Stimulated activated naive CD8-positive, alpha-beta T cell treated with anti-CD3 and anti-CD28 coated beads, Interleukin-15, Interleukin-2, amounts not matched to agents 100 ng/mL and 50 ng/mL, for 24 hours (primary cell): ENCODE measurements at regions not wholly inside any gene's neighbourhood (a gene's known extent, or its start where the extent isn't known, plus 50 kb on each side); places are given as distances from the start of the nearest gene placed in this dataset.
"Not testable (repeated sequence)": the region's sequence is repeated elsewhere in the genome, so short reads cannot be mapped to it uniquely, and the experiment has no call there.

Experiments
- H3K27ac Mint-ChIP-seq: one replicate; pipeline ENCODE4 v1.8.0; 2021; ENCODE audit warnings: mild to moderate bottlenecking, mixed read lengths
- H3K27me3 Mint-ChIP-seq: one replicate; pipeline ENCODE4 v1.8.0; 2021; ENCODE audit warnings: mixed read lengths
- H3K36me3 Mint-ChIP-seq: one replicate; pipeline ENCODE4 v1.8.0; 2021; ENCODE audit warnings: low read depth, mixed read lengths
- H3K4me1 Mint-ChIP-seq: one replicate; pipeline ENCODE4 v1.8.0; 2021; ENCODE audit warnings: low read depth, mixed read lengths
- H3K4me3 Mint-ChIP-seq: one replicate; pipeline ENCODE4 v1.8.0; 2021; ENCODE audit warnings: mild to moderate bottlenecking, mixed read lengths
- H3K9me3 Mint-ChIP-seq: one replicate; pipeline ENCODE4 v1.8.0; 2021; ENCODE audit warnings: mixed read lengths

DNA sequence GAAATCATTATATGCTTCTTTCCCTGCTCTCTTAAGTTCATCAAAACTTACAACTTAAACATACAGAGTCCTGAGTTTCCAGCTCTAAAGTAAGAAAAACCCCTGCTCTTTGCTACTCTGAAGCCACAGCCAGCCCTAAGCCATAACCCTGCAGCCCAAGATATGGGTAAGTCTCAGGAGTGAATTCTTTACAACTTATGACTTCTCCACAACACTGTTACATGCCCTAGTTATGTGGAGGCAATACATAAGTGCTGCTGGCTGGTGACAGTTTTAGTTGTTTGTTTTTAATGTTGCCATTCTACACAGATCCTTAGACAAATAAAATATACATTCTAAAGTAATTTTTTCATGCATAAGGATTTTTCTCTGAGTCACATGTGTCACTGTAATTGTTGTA is 100.2 kb downstream of the FBXO8 start:
- Mint-ChIP-seq H3K27ac (no peak overlapping the region), H3K9me3 (no peaks in the 10 kb centered on the region), H3K36me3 (no peaks in the 10 kb centered on the region), H3K27me3 (peaks cover 36% of the 10 kb centered on the region), H3K4me3 (no peak overlapping the region), H3K4me1 (no peaks in the 10 kb centered on the region)

DNA sequence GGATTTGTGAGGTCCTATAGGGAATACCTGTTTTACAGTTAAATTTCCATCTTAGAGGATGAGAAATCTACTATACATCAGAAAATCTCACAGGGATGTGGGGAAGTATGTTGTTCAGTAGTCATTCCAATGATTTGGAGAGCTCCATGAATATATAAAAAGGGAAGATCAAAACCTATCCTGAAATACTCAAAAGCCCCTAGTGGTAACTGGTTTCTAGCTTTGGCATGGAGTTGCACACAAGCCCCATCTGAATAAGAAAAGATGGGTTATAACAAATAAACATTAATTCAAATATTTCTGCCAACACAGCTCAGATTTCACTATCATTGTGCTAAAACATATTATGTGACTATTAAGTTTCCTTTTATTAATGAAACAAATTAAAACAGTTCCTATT is 101.6 kb downstream of the FBXO8 start:
- H3K9me3 Mint-ChIP-seq: no peaks in the 10 kb centered on the region
- H3K27ac Mint-ChIP-seq: no peak overlapping the region
- H3K36me3 Mint-ChIP-seq: no peaks in the 10 kb centered on the region
- no peak overlapping the region for H3K4me3 Mint-ChIP-seq
- H3K4me1 Mint-ChIP-seq: no peaks in the 10 kb centered on the region
- peaks cover 37% of the 10 kb centered on the region for H3K27me3 Mint-ChIP-seq

- Mint-ChIP-seq H3K4me1 (no peaks in the 10 kb centered on the region), H3K36me3 (no peaks in the 10 kb centered on the region), H3K4me3 (no peak overlapping the region), H3K9me3 (no peaks in the 10 kb centered on the region), H3K27me3 (peaks cover 20% of the 10 kb centered on the region), H3K27ac (no peak overlapping the region)
These were observed 105.9 kb downstream of the FBXO8 start for GRCh38 chr4:174177536-174177935.

- not testable (repeated sequence) for H3K4me3 Mint-ChIP-seq, H3K36me3 Mint-ChIP-seq, H3K4me1 Mint-ChIP-seq, H3K27ac Mint-ChIP-seq, H3K9me3 Mint-ChIP-seq
- peaks cover 22% of the 10 kb centered on the region for H3K27me3 Mint-ChIP-seq
These were observed 107.6 kb downstream of the FBXO8 start for GRCh38 chr4:174175836-174176235.

GRCh38 chr4:174173360-174173759 is 110.1 kb downstream of the FBXO8 start:
- no peaks in the 10 kb centered on the region for H3K4me1 Mint-ChIP-seq
- H3K27me3 Mint-ChIP-seq: peaks cover 22% of the 10 kb centered on the region
- no peak overlapping the region for H3K4me3 Mint-ChIP-seq
- H3K36me3 Mint-ChIP-seq: no peaks in the 10 kb centered on the region
- H3K9me3 Mint-ChIP-seq: no peaks in the 10 kb centered on the region
- no peak overlapping the region for H3K27ac Mint-ChIP-seq

DNA sequence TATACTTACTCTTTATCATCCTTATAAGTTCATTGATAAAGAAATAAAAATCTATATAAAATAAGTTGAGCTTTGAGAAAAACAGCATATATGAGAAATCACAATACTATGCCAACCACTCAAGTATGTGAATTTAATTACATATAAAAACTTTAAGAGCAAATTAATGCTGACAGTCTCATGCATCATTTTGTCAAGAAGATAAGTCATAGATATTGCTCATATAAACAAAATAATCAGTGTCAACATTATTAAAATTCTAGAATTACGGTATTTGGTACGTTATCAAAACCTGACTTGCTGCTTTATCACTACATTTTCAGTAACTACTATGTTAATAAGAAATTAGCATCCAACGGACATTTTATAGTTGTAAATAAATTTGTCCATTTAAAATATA is 111.2 kb downstream of the FBXO8 start:
- Mint-ChIP-seq H3K27ac (no peak overlapping the region), H3K9me3 (no peaks in the 10 kb centered on the region), H3K27me3 (peaks cover 20% of the 10 kb centered on the region), H3K4me3 (no peak overlapping the region), H3K4me1 (no peaks in the 10 kb centered on the region), H3K36me3 (no peaks in the 10 kb centered on the region)

GRCh38 chr4:174170906-174171305 is 112.6 kb downstream of the FBXO8 start:
- Mint-ChIP-seq H3K9me3 (no peaks in the 10 kb centered on the region), H3K36me3 (no peaks in the 10 kb centered on the region), H3K4me1 (no peaks in the 10 kb centered on the region), H3K27me3 (peaks cover 20% of the 10 kb centered on the region), H3K4me3 (no peak overlapping the region), H3K27ac (no peak overlapping the region)

DNA sequence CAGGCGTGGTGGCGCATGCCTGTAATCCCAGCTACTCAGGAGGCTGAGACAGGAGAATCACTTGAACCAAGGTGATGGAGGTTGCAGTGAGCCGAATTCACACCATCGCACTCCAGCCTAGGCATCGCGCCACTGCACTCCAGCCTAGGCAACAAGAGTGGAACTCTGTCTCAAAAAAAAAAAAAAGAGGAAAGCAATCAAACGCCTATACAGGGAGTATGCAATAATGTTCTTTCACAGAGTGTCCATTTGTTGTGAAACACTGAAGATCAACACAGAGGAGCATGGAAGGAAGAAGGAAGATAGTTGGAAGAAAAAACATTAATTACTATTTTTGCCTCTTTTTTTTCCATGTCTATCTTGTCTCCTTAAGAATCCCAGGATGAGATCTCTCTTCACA is 113.4 kb downstream of the FBXO8 start:
- H3K36me3 Mint-ChIP-seq: no peaks in the 10 kb centered on the region
- H3K27me3 Mint-ChIP-seq: peaks cover 19% of the 10 kb centered on the region
- no peaks in the 10 kb centered on the region for H3K4me1 Mint-ChIP-seq
- H3K4me3 Mint-ChIP-seq: no peak overlapping the region
- H3K9me3 Mint-ChIP-seq: no peaks in the 10 kb centered on the region
- no peak overlapping the region for H3K27ac Mint-ChIP-seq

- Mint-ChIP-seq H3K4me1 (no peaks in the 10 kb centered on the region), H3K4me3 (no peak overlapping the region), H3K27me3 (peaks cover 36% of the 10 kb centered on the region), H3K27ac (no peak overlapping the region), H3K9me3 (no peaks in the 10 kb centered on the region), H3K36me3 (no peaks in the 10 kb centered on the region)
These were observed 126.3 kb downstream of the FBXO8 start for GRCh38 chr4:174157106-174157607.

GRCh38 chr4:174156239-174156826 is 127.1 kb downstream of the FBXO8 start:
- H3K4me1 Mint-ChIP-seq: no peaks in the 10 kb centered on the region
- H3K27me3 Mint-ChIP-seq: peaks cover 36% of the 10 kb centered on the region
- no peak overlapping the region for H3K27ac Mint-ChIP-seq
- no peak overlapping the region for H3K4me3 Mint-ChIP-seq
- no peaks in the 10 kb centered on the region for H3K36me3 Mint-ChIP-seq
- no peaks in the 10 kb centered on the region for H3K9me3 Mint-ChIP-seq

- Mint-ChIP-seq H3K27me3 (peaks cover 29% of the 10 kb centered on the region), H3K36me3 (no peaks in the 10 kb centered on the region), H3K4me1 (no peaks in the 10 kb centered on the region), H3K27ac (no peak overlapping the region), H3K9me3 (no peaks in the 10 kb centered on the region), H3K4me3 (no peak overlapping the region)
These were observed 129.1 kb downstream of the FBXO8 start for GRCh38 chr4:174154215-174154854.

DNA sequence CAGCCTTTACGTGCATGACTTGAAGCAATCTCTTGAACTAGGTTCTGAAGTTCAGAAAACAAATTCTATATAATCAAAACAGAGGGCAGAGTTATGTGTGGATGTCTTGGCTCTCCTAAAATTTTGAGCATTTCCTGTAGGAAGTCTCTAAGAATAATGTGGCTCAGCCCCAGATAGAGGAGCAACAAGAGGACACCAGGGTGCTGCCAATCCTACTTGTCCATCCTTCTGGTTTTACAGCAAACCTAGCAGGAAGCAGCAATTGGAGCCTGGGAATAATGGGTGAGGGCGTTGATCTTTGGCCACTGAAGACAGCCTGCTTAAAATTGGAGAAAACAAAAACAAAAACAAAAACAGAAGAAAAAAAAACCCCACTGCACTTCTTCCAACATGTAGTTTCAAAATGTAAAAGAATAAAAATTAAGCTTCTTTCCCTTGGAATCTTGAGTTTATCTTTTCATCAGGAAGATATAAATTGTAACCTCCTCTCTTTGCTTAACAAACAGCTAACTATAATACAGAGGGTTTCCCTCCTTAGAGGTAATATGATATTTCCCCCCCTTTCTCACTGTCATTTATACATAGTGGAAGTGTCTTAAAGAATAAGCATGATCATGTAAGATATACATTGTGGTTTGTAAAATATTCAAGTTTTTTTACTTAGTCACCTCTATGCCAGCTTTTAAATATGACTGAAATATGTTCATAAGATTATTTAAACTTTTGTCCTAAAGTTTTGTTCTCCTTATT is 130.6 kb downstream of the FBXO8 start:
- Mint-ChIP-seq H3K27me3 (peaks cover 20% of the 10 kb centered on the region), H3K9me3 (no peaks in the 10 kb centered on the region), H3K27ac (no peak overlapping the region), H3K36me3 (no peaks in the 10 kb centered on the region), H3K4me3 (no peak overlapping the region), H3K4me1 (no peaks in the 10 kb centered on the region)

DNA sequence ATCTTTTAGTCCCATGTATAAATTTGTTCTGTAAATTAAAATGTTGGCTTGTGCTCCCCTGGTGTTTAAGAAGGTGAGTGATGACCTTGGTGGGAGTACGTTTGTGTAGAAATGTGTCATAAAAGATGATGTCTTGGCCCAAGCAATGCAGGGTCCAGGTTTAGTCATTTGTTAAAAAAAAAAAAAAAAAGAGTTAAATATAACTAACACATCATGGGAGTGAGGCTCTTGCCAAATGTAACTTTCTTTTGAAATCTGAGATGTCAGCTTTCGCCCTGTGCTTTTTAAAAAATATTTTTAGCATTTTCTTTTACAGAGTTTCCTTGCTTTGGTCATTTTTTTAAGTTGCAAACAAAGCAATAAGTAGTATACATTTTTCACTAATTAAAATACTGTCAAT is 135.6 kb downstream of the FBXO8 start:
- no peak overlapping the region for H3K27ac Mint-ChIP-seq
- no peak overlapping the region for H3K4me3 Mint-ChIP-seq
- H3K36me3 Mint-ChIP-seq: no peaks in the 10 kb centered on the region
- H3K9me3 Mint-ChIP-seq: no peaks in the 10 kb centered on the region
- H3K27me3 Mint-ChIP-seq: peaks cover 24% of the 10 kb centered on the region
- H3K4me1 Mint-ChIP-seq: no peaks in the 10 kb centered on the region

GRCh38 chr4:174144106-174144505 is 139.4 kb downstream of the FBXO8 start:
- Mint-ChIP-seq H3K27ac (no peak overlapping the region), H3K4me3 (no peak overlapping the region), H3K27me3 (peaks cover 17% of the 10 kb centered on the region), H3K9me3 (no peaks in the 10 kb centered on the region), H3K4me1 (no peaks in the 10 kb centered on the region), H3K36me3 (no peaks in the 10 kb centered on the region)

DNA sequence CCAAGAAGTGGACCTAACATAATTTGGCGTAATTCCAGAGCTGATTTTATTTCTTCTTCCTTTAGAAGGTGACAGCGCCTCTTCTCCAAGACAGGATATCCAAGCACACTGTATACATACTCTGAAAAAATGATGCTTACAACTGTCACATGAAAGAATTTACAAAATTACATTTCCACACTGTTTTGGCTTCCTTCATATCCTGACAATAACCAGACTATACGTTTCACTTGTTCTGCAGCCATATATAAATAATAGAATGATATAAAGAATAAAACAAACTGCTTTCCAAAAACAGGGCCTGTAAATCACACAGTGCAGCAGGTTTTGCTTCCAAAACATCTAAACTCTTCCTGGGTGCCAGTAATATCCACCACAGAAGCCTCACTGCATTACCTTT is 141.6 kb downstream of the FBXO8 start:
- H3K36me3 Mint-ChIP-seq: no peaks in the 10 kb centered on the region
- H3K27me3 Mint-ChIP-seq: peaks cover 13% of the 10 kb centered on the region
- H3K9me3 Mint-ChIP-seq: no peaks in the 10 kb centered on the region
- no peak overlapping the region for H3K27ac Mint-ChIP-seq
- no peaks in the 10 kb centered on the region for H3K4me1 Mint-ChIP-seq
- no peak overlapping the region for H3K4me3 Mint-ChIP-seq
